Urinary bladder (tissue), 3 donors: ENCODE measurements at regions not wholly inside any gene's neighbourhood (a gene's known extent, or its start where the extent isn't known, plus 50 kb on each side); places are given as distances from the start of the nearest gene placed in this dataset.
"Not testable (repeated sequence)": the region's sequence is repeated elsewhere in the genome, so short reads cannot be mapped to it uniquely, and the experiment has no call there.

Source experiments
- DNase-seq: peaks from one replicate; pipeline ENCODE4 v3.0.0-alpha.2; 2015; ENCODE audit errors: extremely low spot score
- H3K27ac ChIP-seq: one replicate; pipeline ENCODE4 v1.5.1; 2013; ENCODE audit warnings: low read depth, mild to moderate bottlenecking, moderate library complexity
- H3K36me3 ChIP-seq: one replicate; pipeline ENCODE4 v1.6.1; 2013; ENCODE audit warnings: mild to moderate bottlenecking, moderate library complexity; ENCODE audit not compliant: insufficient read depth
- H3K4me1 ChIP-seq: one replicate; pipeline ENCODE4 v1.6.1; 2013; ENCODE audit warnings: mild to moderate bottlenecking, moderate library complexity; ENCODE audit not compliant: insufficient read depth
- H3K4me3 ChIP-seq: one replicate; pipeline ENCODE4 v1.5.1; 2013; ENCODE audit warnings: low read depth, low read length
- WGBS: extraction: QIAGEN DNeasy Blood & Tissue Kit; methylation state at CpG from one replicate; pipeline ENCODE4 v1.1.7; 2013; 5-methylcytosine and 5-hydroxymethylcytosine counted together
- donor health status: healthy with polysubstance abuse.
- donor health status: healthy.

GRCh38 chr18:35808796-35809195 is 163.7 kb upstream of the RMP24 start:
- no peak for DNase-seq
- WGBS: 67% methylated on average over 5 of the region's 5 CpGs

GRCh38 chr18:35810520-35810919 is 162.0 kb upstream of the RMP24 start:
- 80% methylated on average over 2 of the region's 2 CpGs for WGBS
- Histone ChIP-seq H3K4me1 (no peaks in the 10 kb centered on the region), H3K27ac (no peak overlapping the region), H3K36me3 (no peaks in the 10 kb centered on the region), H3K4me3 (no peak overlapping the region)
- no peak for DNase-seq

More at GRCh38 chr18:35808796-35809195, 163.7 kb upstream of the RMP24 start:
- Histone ChIP-seq H3K36me3 (no peaks in the 10 kb centered on the region), H3K27ac (no peak overlapping the region), H3K4me3 (no peak overlapping the region), H3K4me1 (no peaks in the 10 kb centered on the region)

GRCh38 chr18:35811896-35812295 is 160.6 kb upstream of the RMP24 start:
- H3K36me3 ChIP-seq: no peaks in the 10 kb centered on the region
- WGBS: 75% methylated on average over 3 of the region's 3 CpGs
- DNase-seq: no peak

GRCh38 chr18:35815011-35815410 is 157.5 kb upstream of the RMP24 start:
- WGBS: 94% methylated on average over 1 of the region's 2 CpGs

More at GRCh38 chr18:35811896-35812295, 160.6 kb upstream of the RMP24 start:
- Histone ChIP-seq H3K4me1 (no peaks in the 10 kb centered on the region), H3K4me3 (no peak overlapping the region), H3K27ac (no peak overlapping the region)

GRCh38 chr18:35816003-35816402 is 156.5 kb upstream of the RMP24 start:
- 65% methylated on average over 3 of the region's 3 CpGs for WGBS
- DNase-seq: no peak
- H3K36me3 ChIP-seq: no peaks in the 10 kb centered on the region
- H3K4me3 ChIP-seq: no peak overlapping the region
- H3K27ac ChIP-seq: no peak overlapping the region
- no peaks in the 10 kb centered on the region for H3K4me1 ChIP-seq

More at GRCh38 chr18:35815011-35815410, 157.5 kb upstream of the RMP24 start:
- H3K4me1 ChIP-seq, DNase-seq, H3K36me3 ChIP-seq, H3K27ac ChIP-seq, H3K4me3 ChIP-seq: not testable (repeated sequence)

- no peaks in the 10 kb centered on the region for H3K4me1 ChIP-seq
- no peak overlapping the region for H3K27ac ChIP-seq
- no peak for DNase-seq
- WGBS: 87% methylated on average over 11 of the region's 11 CpGs
- H3K36me3 ChIP-seq: no peaks in the 10 kb centered on the region
- H3K4me3 ChIP-seq: no peak overlapping the region
Measured at GRCh38 chr18:35817604-35818352, 154.7 kb upstream of the RMP24 start.

GRCh38 chr18:35818353-35818667 is 154.2 kb upstream of the RMP24 start:
- H3K36me3 ChIP-seq: no peaks in the 10 kb centered on the region
- no peaks in the 10 kb centered on the region for H3K4me1 ChIP-seq
- 94% methylated on average over 12 of the region's 12 CpGs for WGBS
- no peak overlapping the region for H3K27ac ChIP-seq
- DNase-seq: no peak
- H3K4me3 ChIP-seq: no peak overlapping the region

GRCh38 chr18:35822413-35822812 is 150.1 kb upstream of the RMP24 start:
- WGBS: 62% methylated on average over 6 of the region's 6 CpGs
- no peaks in the 10 kb centered on the region for H3K4me1 ChIP-seq
- H3K4me3 ChIP-seq: no peak overlapping the region
- no peak for DNase-seq
- no peaks in the 10 kb centered on the region for H3K36me3 ChIP-seq
- no peak overlapping the region for H3K27ac ChIP-seq

- no peak for DNase-seq
- WGBS: 48% methylated on average over 1 of the region's 1 CpG
- no peak overlapping the region for H3K27ac ChIP-seq
- H3K4me3 ChIP-seq: no peak overlapping the region
- no peaks in the 10 kb centered on the region for H3K36me3 ChIP-seq
- H3K4me1 ChIP-seq: no peaks in the 10 kb centered on the region
Measured at GRCh38 chr18:35826477-35826876, 146.0 kb upstream of the RMP24 start.

- Histone ChIP-seq H3K36me3 (no peaks in the 10 kb centered on the region), H3K4me1 (no peaks in the 10 kb centered on the region), H3K4me3 (no peak overlapping the region), H3K27ac (no peak overlapping the region)
- peak; percentile 8 for DNase-seq
Measured at GRCh38 chr18:35827275-35827902, 145.1 kb upstream of the RMP24 start.

- no peak overlapping the region for H3K4me3 ChIP-seq
- no peak overlapping the region for H3K27ac ChIP-seq
- H3K4me1 ChIP-seq: no peaks in the 10 kb centered on the region
- DNase-seq: no peak
- no peaks in the 10 kb centered on the region for H3K36me3 ChIP-seq
- WGBS: 96% methylated on average over 2 of the region's 2 CpGs
Measured at GRCh38 chr18:35827903-35828275, 144.6 kb upstream of the RMP24 start.

- 93% methylated on average over 2 of the region's 2 CpGs for WGBS
- Histone ChIP-seq H3K4me1 (no peaks in the 10 kb centered on the region), H3K36me3 (no peaks in the 10 kb centered on the region), H3K4me3 (no peak overlapping the region), H3K27ac (no peak overlapping the region)
- no peak for DNase-seq
Measured at GRCh38 chr18:35828591-35828990, 143.9 kb upstream of the RMP24 start.

GRCh38 chr18:35835366-35835765 is 137.1 kb upstream of the RMP24 start:
- DNase-seq: no peak
- Histone ChIP-seq H3K4me1 (no peaks in the 10 kb centered on the region), H3K27ac (no peak overlapping the region), H3K4me3 (no peak overlapping the region), H3K36me3 (no peaks in the 10 kb centered on the region)
- 81% methylated on average over 2 of the region's 2 CpGs for WGBS

- no peak for DNase-seq
- Histone ChIP-seq H3K36me3 (no peaks in the 10 kb centered on the region), H3K4me3 (no peak overlapping the region), H3K4me1 (no peaks in the 10 kb centered on the region), H3K27ac (no peak overlapping the region)
- 72% methylated on average over 2 of the region's 2 CpGs for WGBS
Measured at GRCh38 chr18:35835833-35836232, 136.6 kb upstream of the RMP24 start.
